CD4-positive, alpha-beta T cell (primary cell): ENCODE measurements at regions not wholly inside any gene's neighbourhood (a gene's known extent, or its start where the extent isn't known, plus 50 kb on each side); places are given as distances from the start of the nearest gene placed in this dataset.

ENCODE experiments used
- ATAC-seq: fragments of 200-7000 bp; cut with Tn5 transposase; one replicate; pipeline ENCODE4 v1.10.0; 2022; ENCODE audit warnings: mild to moderate bottlenecking; ENCODE audit not compliant: poor library complexity
- CTCF ChIA-PET: fragments of 350-600 bp; sonication (Branson Sonifier 250); formaldehyde crosslinking; loops from one replicate; lab custom pipeline; 2021; ENCODE audit warnings: antibody characterized with exemption, inconsistent platforms; lab: Charles Lee
- POLR2A ChIA-PET: fragments of 350-600 bp; sonication (Branson Sonifier 250); formaldehyde crosslinking; loops from one replicate; lab custom pipeline; 2021; ENCODE audit warnings: antibody characterized with exemption, inconsistent platforms; lab: Charles Lee
- DNase-seq, 14 experiments: peaks; one replicate each; pipeline ENCODE4 v3.0.0-alpha.2; 2013 to 2020; ENCODE audit warnings: mixed read lengths in 2 of 14
- H3K27ac ChIP-seq, 2 donors: one replicate each; pipeline versions ENCODE4 v1.5.1 to v1.7.0; 2013; ENCODE audit warnings: low read length in 2 of 2, low read depth in 1 of 2, mild to moderate bottlenecking in 1 of 2
- H3K27me3 ChIP-seq, 2 experiments: 1 replicate in 1 of 2; 2 replicates in 1 of 2; pipeline versions ENCODE4 v1.6.1 to v1.7.0; 2013; ENCODE audit warnings: low read length in 2 of 2, control low read depth in 1 of 2, mild to moderate bottlenecking in 1 of 2, moderate library complexity in 1 of 2; ENCODE audit not compliant: insufficient read depth in 2 of 2, control insufficient read depth in 1 of 2
- H3K36me3 ChIP-seq: one replicate; pipeline ENCODE4 v1.6.1; 2013; ENCODE audit warnings: low read length, control low read depth; ENCODE audit not compliant: insufficient read depth
- H3K4me1 ChIP-seq: one replicate; pipeline ENCODE4 v1.6.1; 2013; ENCODE audit warnings: low read length, control low read depth; ENCODE audit not compliant: insufficient read depth
- H3K4me3 ChIP-seq: one replicate; pipeline ENCODE4 v1.5.1; 2013; ENCODE audit warnings: mild to moderate bottlenecking, low read length, moderate library complexity
- H3K9me3 ChIP-seq, 2 experiments: 1 replicate in 1 of 2; 2 replicates in 1 of 2; pipeline versions ENCODE4 v1.6.1 to v1.7.0; 2013; ENCODE audit warnings: low read length in 2 of 2, mild to moderate bottlenecking in 2 of 2, control low read depth in 1 of 2, moderate library complexity in 1 of 2; ENCODE audit not compliant: control insufficient read depth in 1 of 2, insufficient read depth in 1 of 2
- H3K27ac Mint-ChIP-seq: one replicate; pipeline ENCODE4 v1.8.0; 2020; ENCODE audit warnings: mixed read lengths
- H3K27me3 Mint-ChIP-seq: one replicate; pipeline ENCODE4 v1.8.0; 2021; ENCODE audit warnings: mixed read lengths
- H3K36me3 Mint-ChIP-seq: one replicate; pipeline ENCODE4 v1.8.0; 2021; ENCODE audit warnings: low read depth, mixed read lengths
- H3K4me1 Mint-ChIP-seq: one replicate; pipeline ENCODE4 v1.8.0; 2021; ENCODE audit warnings: low read depth, mixed read lengths
- H3K4me3 Mint-ChIP-seq: one replicate; pipeline ENCODE4 v1.8.0; 2020; ENCODE audit warnings: mild to moderate bottlenecking, mixed read lengths
- H3K9me3 Mint-ChIP-seq: one replicate; pipeline ENCODE4 v1.8.0; 2020; ENCODE audit warnings: mixed read lengths
- CTCF ChIP-seq: fragments of 200-600 bp; IDR thresholded peaks from one replicate; pipeline ENCODE4 v1.8.0; 2022; ENCODE audit warnings: antibody characterized with exemption, mild to moderate bottlenecking
- intact Hi-C, 2 experiments: fragments of 100-400 bp; cut with DNase I in 1 of 2; cut with micrococcal nuclease in 1 of 2; formaldehyde crosslinking; loops; one replicate each; pipeline versions ENCODE4 v1.15.1 to v1.9.0; 2023 to 2025; cut with DNase I, micrococcal nuclease

GRCh38 chr9:105854026-105854782 is 159.9 kb downstream of the TMEM38B start:
- Mint-ChIP-seq H3K27me3 (no peaks in the 10 kb centered on the region), H3K9me3 (peaks cover 1% of the 10 kb centered on the region), H3K4me3 (no peak overlapping the region), H3K27ac (no peak overlapping the region), H3K36me3 (no peaks in the 10 kb centered on the region), H3K4me1 (peaks cover 14% of the 10 kb centered on the region)
- Histone ChIP-seq H3K9me3 (peaks cover 0 to 5% of the 10 kb centered on the region in 2 experiments), H3K36me3 (no peaks in the 10 kb centered on the region), H3K4me3 (no peak overlapping the region), H3K27me3 (no peaks in the 10 kb centered on the region), H3K27ac (no peak overlapping the region), H3K4me1 (peaks cover 13% of the 10 kb centered on the region)
- DNase-seq = no peak
- POLR2A ChIA-PET = no interaction called here
- intact Hi-C loops = no loop called here
- ATAC-seq = no peak
- CTCF ChIA-PET = interaction anchor here (1.1 kb wide), 1 partner anchor 27 kb away, joined by 3 read pairs; no protein-coding TSS in a partner anchor
- no peak for TF ChIP-seq CTCF

- CTCF ChIA-PET = interaction anchor here (1.1 kb wide), 1 partner anchor 26 kb away, joined by 3 read pairs; no protein-coding TSS in a partner anchor
- H3K9me3 Mint-ChIP-seq = peaks cover 1% of the 10 kb centered on the region
- Histone ChIP-seq H3K36me3 (no peaks in the 10 kb centered on the region), H3K4me1 (peaks cover 13% of the 10 kb centered on the region), H3K9me3 (no peaks in the 10 kb centered on the region), H3K4me3 (no peak overlapping the region), H3K27me3 (no peaks in the 10 kb centered on the region), H3K27ac (no peak overlapping the region)
- H3K27ac Mint-ChIP-seq = no peak overlapping the region
- ATAC-seq = no peak
- POLR2A ChIA-PET = no interaction called here
- no peaks in the 10 kb centered on the region for H3K36me3 Mint-ChIP-seq
- H3K27me3 Mint-ChIP-seq = no peaks in the 10 kb centered on the region
- no peak overlapping the region for H3K4me3 Mint-ChIP-seq
- intact Hi-C loops = no loop called here
- peaks cover 15% of the 10 kb centered on the region for H3K4me1 Mint-ChIP-seq
- TF ChIP-seq CTCF = no peak
- DNase-seq = no peak
Observed at GRCh38 chr9:105854783-105855724, 160.7 kb downstream of the TMEM38B start.

- Mint-ChIP-seq H3K9me3 (peaks cover 1% of the 10 kb centered on the region), H3K4me3 (no peak overlapping the region), H3K27me3 (no peaks in the 10 kb centered on the region), H3K27ac (no peak overlapping the region), H3K36me3 (no peaks in the 10 kb centered on the region), H3K4me1 (peaks cover 15% of the 10 kb centered on the region)
- Histone ChIP-seq H3K27me3 (no peaks in the 10 kb centered on the region), H3K27ac (no peak overlapping the region), H3K4me3 (no peak overlapping the region), H3K4me1 (peaks cover 13% of the 10 kb centered on the region), H3K36me3 (no peaks in the 10 kb centered on the region), H3K9me3 (no peaks in the 10 kb centered on the region)
- ChIA-PET CTCF (no interaction called here), POLR2A (no interaction called here)
- intact Hi-C loops = no loop called here
- ATAC-seq = no peak
- no peak for TF ChIP-seq CTCF
- DNase-seq = no peak
Observed at GRCh38 chr9:105855987-105856386, 161.6 kb downstream of the TMEM38B start.
